H1 (cell line): ENCODE measurements at regions not wholly inside any gene's neighbourhood (a gene's known extent, or its start where the extent isn't known, plus 50 kb on each side); places are given as distances from the start of the nearest gene placed in this dataset.

Experiments
- CEBPB ChIP-seq: IDR thresholded peaks from 2 replicates; pipeline ENCODE4 v1.6.1; 2012; ENCODE audit warnings: low read depth, low read length
- RNF2 ChIP-seq: fragments of 200-900, 300-1000 bp; sonication (generic); IDR thresholded peaks from 2 replicates; pipeline ENCODE4 v1.7.1; 2016; ENCODE audit warnings: borderline replicate concordance, low read depth, mild to moderate bottlenecking, antibody characterized with exemption, low read length; ENCODE audit not compliant: poor library complexity, severe bottlenecking; ENCODE audit errors: missing control alignments
- SP4 ChIP-seq: IDR thresholded peaks from 2 replicates; pipeline ENCODE4 v1.6.1; 2012; ENCODE audit warnings: low read length, inconsistent platforms

DNA sequence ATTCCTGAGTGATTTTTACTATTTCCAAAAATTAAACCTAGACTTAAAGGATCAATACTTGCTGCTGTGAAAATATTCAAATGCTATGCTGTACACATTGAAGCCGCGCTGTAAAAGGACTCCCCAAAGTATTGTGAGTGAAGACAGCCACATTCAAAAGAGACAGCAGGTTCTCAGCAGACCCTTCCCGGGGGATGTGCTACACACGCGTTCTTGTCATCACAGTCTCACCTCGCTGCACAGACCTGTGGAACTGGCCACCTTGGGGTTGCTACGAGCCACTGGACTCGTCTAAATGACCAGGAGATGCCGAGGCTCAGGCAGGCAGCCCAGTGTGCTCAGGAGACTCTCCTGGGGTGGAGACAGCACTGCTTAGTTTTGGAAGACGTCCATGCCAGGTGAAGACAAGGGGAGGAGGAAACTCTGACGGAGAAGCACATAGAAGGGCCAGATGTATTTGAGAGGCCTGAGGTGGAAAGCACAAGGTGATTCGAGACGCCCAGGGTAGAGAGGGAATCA, 367.7 kb upstream of the SHH start (continued):
- TF ChIP-seq RNF2: no peak
- TF ChIP-seq SP4: no peak
- no peak for TF ChIP-seq CEBPB
